ENCODE measurements at regions not wholly inside any gene's neighbourhood (a gene's known extent, or its start where the extent isn't known, plus 50 kb on each side); places are given as distances from the start of the nearest gene placed in this dataset.

GRCh38 chr13:104466016-104466415 is 1399.8 kb upstream of the SLC10A2 start:
- TF ChIP-seq, protein P1, sequence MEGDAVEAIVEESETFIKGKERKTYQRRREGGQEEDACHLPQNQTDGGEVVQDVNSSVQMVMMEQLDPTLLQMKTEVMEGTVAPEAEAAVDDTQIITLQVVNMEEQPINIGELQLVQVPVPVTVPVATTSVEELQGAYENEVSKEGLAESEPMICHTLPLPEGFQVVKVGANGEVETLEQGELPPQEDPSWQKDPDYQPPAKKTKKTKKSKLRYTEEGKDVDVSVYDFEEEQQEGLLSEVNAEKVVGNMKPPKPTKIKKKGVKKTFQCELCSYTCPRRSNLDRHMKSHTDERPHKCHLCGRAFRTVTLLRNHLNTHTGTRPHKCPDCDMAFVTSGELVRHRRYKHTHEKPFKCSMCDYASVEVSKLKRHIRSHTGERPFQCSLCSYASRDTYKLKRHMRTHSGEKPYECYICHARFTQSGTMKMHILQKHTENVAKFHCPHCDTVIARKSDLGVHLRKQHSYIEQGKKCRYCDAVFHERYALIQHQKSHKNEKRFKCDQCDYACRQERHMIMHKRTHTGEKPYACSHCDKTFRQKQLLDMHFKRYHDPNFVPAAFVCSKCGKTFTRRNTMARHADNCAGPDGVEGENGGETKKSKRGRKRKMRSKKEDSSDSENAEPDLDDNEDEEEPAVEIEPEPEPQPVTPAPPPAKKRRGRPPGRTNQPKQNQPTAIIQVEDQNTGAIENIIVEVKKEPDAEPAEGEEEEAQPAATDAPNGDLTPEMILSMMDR (IDR thresholded peaks at IDR 0.05) = no peak
- TF ChIP-seq POLR2A (IDR thresholded peaks at IDR 0.05) = no peak
- H3K4me3 ChIP-seq (ENCODE audit: low read depth, poor library complexity, severe bottlenecking) = no peak overlapping the region
- intact Hi-C loops (cut with DNase I; ENCODE audit: low total_unique reads) = no loop called here
- DNase-seq (ENCODE audit: low spot score in 2 of 2) = no peak

GRCh38 chr13:104461049-104461448 is 1394.8 kb upstream of the SLC10A2 start:
- no peak for DNase-seq (ENCODE audit: low spot score in 2 of 2)
- intact Hi-C loops (cut with DNase I; ENCODE audit: low total_unique reads) = no loop called here
- 61 to 64% methylated on average over 4 of the region's 4 CpGs for WGBS, 2 donors
- H3K4me3 ChIP-seq (ENCODE audit: low read depth, poor library complexity, severe bottlenecking) = no peak overlapping the region
- TF ChIP-seq POLR2A (IDR thresholded peaks at IDR 0.05) = no peak

DNA sequence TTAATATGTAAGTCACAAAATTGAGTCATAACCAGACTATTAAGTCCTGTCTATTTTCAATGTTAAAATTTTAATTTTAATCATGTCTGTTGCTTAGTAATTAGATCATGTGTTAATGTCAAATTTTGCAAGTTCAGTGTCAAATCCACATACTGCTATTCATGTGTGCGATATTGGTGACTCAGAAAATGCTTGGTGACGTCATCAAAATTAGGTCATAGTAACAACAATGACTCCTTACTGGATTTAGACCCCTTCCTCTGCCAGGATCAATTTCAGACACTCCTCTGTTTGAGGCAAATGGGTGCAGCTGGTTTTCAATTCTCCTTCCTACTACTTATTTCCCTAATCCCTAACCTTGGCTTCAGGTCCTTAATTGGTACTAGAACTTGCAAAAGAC is 1394.3 kb upstream of the SLC10A2 start:
- intact Hi-C loops (cut with DNase I; ENCODE audit: low total_unique reads) = no loop called here
- TF ChIP-seq, protein P1 (IDR thresholded peaks at IDR 0.05) = no peak
- no peak for TF ChIP-seq POLR2A (IDR thresholded peaks at IDR 0.05)
- H3K4me3 ChIP-seq (ENCODE audit: low read depth, poor library complexity, severe bottlenecking) = no peak overlapping the region
- 63 to 66% methylated on average over 2 of the region's 2 CpGs for WGBS, 2 donors
- DNase-seq (ENCODE audit: low spot score in 2 of 2) = no peak

GRCh38 chr13:104450006-104450405 is 1383.8 kb upstream of the SLC10A2 start:
- 71% methylated on average over 2 of the region's 2 CpGs for WGBS, 2 donors
- no peak overlapping the region for H3K4me3 ChIP-seq (ENCODE audit: low read depth, poor library complexity, severe bottlenecking)
- TF ChIP-seq POLR2A (IDR thresholded peaks at IDR 0.05) = no peak
- TF ChIP-seq, protein P1 (IDR thresholded peaks at IDR 0.05) = no peak
- intact Hi-C loops (cut with DNase I; ENCODE audit: low total_unique reads) = no loop called here
- DNase-seq (ENCODE audit: low spot score in 2 of 2) = no peak

- no peak overlapping the region for H3K4me3 ChIP-seq (ENCODE audit: low read depth, poor library complexity, severe bottlenecking)
- TF ChIP-seq, protein P1 (IDR thresholded peaks at IDR 0.05) = no peak
- TF ChIP-seq POLR2A (IDR thresholded peaks at IDR 0.05) = no peak
- WGBS, 2 donors = 73 to 76% methylated on average over 6 of the region's 6 CpGs
- no peak for DNase-seq (ENCODE audit: low spot score in 2 of 2)
- intact Hi-C loops (cut with DNase I; ENCODE audit: low total_unique reads) = no loop called here
Measured at GRCh38 chr13:104447348-104447747, 1381.1 kb upstream of the SLC10A2 start.

DNA sequence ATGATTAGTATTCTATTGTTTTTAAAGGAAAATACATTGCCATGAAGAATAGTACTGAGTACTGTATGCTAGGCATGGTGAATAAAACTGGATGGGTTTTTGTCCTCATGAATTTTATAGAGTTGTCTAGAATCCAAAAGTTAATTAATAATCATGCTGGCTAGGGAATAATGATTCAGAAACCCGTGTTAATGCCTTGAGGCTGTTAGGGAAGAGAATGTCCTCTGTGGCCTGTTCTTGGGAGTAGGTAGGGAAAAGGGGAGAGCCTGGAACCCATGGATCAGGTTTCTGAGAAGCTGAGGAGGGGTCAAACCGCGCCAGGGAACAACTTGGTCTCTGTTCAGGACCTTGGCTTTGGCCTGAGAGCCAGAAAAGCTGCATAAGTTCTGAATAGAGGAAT is 1376.3 kb upstream of the SLC10A2 start:
- DNase-seq (ENCODE audit: low spot score in 2 of 2) = no peak
- H3K4me3 ChIP-seq (ENCODE audit: low read depth, poor library complexity, severe bottlenecking) = no peak overlapping the region
- intact Hi-C loops (cut with DNase I; ENCODE audit: low total_unique reads) = no loop called here
- WGBS, 2 donors = 51 to 60% methylated on average over 3 of the region's 3 CpGs
- TF ChIP-seq POLR2A (IDR thresholded peaks at IDR 0.05) = no peak
- TF ChIP-seq, protein P1 (IDR thresholded peaks at IDR 0.05) = no peak

All from lower leg skin (tissue), 4 donors.